ENCODE measurements at regions not wholly inside any gene's neighbourhood (a gene's known extent, or its start where the extent isn't known, plus 50 kb on each side); places are given as distances from the start of the nearest gene placed in this dataset.
A peak's percentile ranks its signal among the peaks of the same experiment; 100 is the strongest.

- 50 to 60% (median 52%) methylated on average over 4 of the region's 4 CpGs for WGBS, 4 donors
- H3K4me3 ChIP-seq, result no peak overlapping the region
- H3K27me3 ChIP-seq, result no peaks in the 10 kb centered on the region
- peak in 4 of 5 donors; percentile 34 to 68 (median 43) for DNase-seq
- ATAC-seq, result peak; percentile 74 to 91 (median 83)
- peak overlapping the region in 6 of 12 donors; percentile 16 to 49 (median 45) for H3K27ac ChIP-seq
- peaks cover 0 to 17% (median 0%) of the 10 kb centered on the region in 12 donors for H3K9me3 ChIP-seq
- H3K4me1 ChIP-seq, result peaks cover 0 to 10% (median 0%) of the 10 kb centered on the region in 12 donors
- intact Hi-C loops (cut with DNase I), result no loop called here
- H3K36me3 ChIP-seq, result no peaks in the 10 kb centered on the region
- TF ChIP-seq CTCF (IDR thresholded peaks at IDR 0.05) (no peak), POLR2A (IDR thresholded peaks at IDR 0.05) (no peak)
Measured at GRCh38 chr21:40901691-40902090, 54.7 kb upstream of the DSCAM start.

- Histone ChIP-seq H3K36me3 (no peaks in the 10 kb centered on the region), H3K4me1 (peaks cover 0 to 10% (median 0%) of the 10 kb centered on the region in 12 donors), H3K27ac (peak overlapping the region in 6 of 12 donors; percentile 32 to 49 (median 45)), H3K4me3 (no peak overlapping the region), H3K27me3 (no peaks in the 10 kb centered on the region), H3K9me3 (peaks cover 0 to 11% (median 0%) of the 10 kb centered on the region in 12 donors)
- ATAC-seq, result peak; percentile 69 to 84 (median 78)
- peak in 3 of 5 donors; percentile 9 to 38 (median 33) for DNase-seq
- intact Hi-C loops (cut with DNase I), result no loop called here
- 26 to 36% (median 29%) methylated on average over 3 of the region's 3 CpGs for WGBS, 4 donors
- TF ChIP-seq POLR2A (IDR thresholded peaks at IDR 0.05) (no peak), CTCF (IDR thresholded peaks at IDR 0.05) (no peak)
Measured at GRCh38 chr21:40902299-40902698, 55.3 kb upstream of the DSCAM start.

GRCh38 chr21:40902993-40903392, 56.0 kb upstream of the DSCAM start:
- 45 to 67% (median 58%) methylated on average over 3 of the region's 3 CpGs for WGBS, 4 donors
- H3K4me3 ChIP-seq, result no peak overlapping the region
- no peaks in the 10 kb centered on the region for H3K27me3 ChIP-seq
- no peak for TF ChIP-seq POLR2A (IDR thresholded peaks at IDR 0.05)
- no peak for TF ChIP-seq CTCF (IDR thresholded peaks at IDR 0.05)
- H3K4me1 ChIP-seq, result peaks cover 0 to 10% (median 0%) of the 10 kb centered on the region in 12 donors
- ATAC-seq, result no peak
- H3K27ac ChIP-seq, result no peak overlapping the region
- peaks cover 0 to 7% (median 0%) of the 10 kb centered on the region in 12 donors for H3K9me3 ChIP-seq
- no peak for DNase-seq
- no peaks in the 10 kb centered on the region for H3K36me3 ChIP-seq
- intact Hi-C loops (cut with DNase I), result no loop called here

- Histone ChIP-seq H3K36me3 (no peaks in the 10 kb centered on the region), H3K27me3 (no peaks in the 10 kb centered on the region), H3K4me1 (peaks cover 0 to 10% (median 0%) of the 10 kb centered on the region in 12 donors), H3K27ac (no peak overlapping the region), H3K9me3 (no peaks in the 10 kb centered on the region), H3K4me3 (no peak overlapping the region)
- intact Hi-C loops (cut with DNase I), result no loop called here
- DNase-seq (no peak), ATAC-seq (no peak)
- WGBS, 4 donors, result 62 to 67% (median 64%) methylated on average over 3 of the region's 3 CpGs
- TF ChIP-seq POLR2A (IDR thresholded peaks at IDR 0.05) (no peak), CTCF (IDR thresholded peaks at IDR 0.05) (no peak)
Measured at GRCh38 chr21:40905251-40905650, 58.3 kb upstream of the DSCAM start.
